ENCODE measurements at regions not wholly inside any gene's neighbourhood (a gene's known extent, or its start where the extent isn't known, plus 50 kb on each side); places are given as distances from the start of the nearest gene placed in this dataset.
A peak's percentile ranks its signal among the peaks of the same experiment; 100 is the strongest.

DNA sequence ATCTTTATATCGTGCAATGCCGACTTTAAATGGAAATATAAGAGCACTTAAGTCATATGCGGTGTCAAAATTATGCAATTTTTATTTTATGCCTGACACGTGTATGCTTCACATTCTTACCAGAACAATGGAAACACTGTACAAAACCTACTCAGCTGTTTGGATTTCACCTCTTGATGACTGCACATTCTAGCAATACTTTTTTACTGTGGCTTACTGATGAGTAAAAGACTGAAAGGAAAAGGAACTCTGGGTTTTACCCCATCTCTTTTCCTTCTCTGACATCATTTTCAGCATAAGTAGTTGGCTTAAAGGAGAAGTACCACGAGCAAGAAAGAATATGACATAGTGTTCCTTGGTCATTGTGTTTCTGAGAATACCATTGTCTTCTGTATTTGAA lies 142.8 kb downstream of the POLR2M start:
- no peak overlapping the region for H3K9ac ChIP-seq
- H4K20me1 ChIP-seq = no peaks in the 10 kb centered on the region
- no peaks in the 10 kb centered on the region for H3K9me3 ChIP-seq (replicated peaks in 1 of 11)
- no peaks in the 10 kb centered on the region for H3K4me1 ChIP-seq
- no peaks in the 10 kb centered on the region for H3K27me3 ChIP-seq
- H3K4me2 ChIP-seq = no peak overlapping the region
- no peak overlapping the region for H3K4me3 ChIP-seq
- TF ChIP-seq Cebpa-rat (IDR thresholded peaks at IDR 0.05) = no peak
- no peak overlapping the region for H3K27ac ChIP-seq
- H3K36me3 ChIP-seq = no peaks in the 10 kb centered on the region

DNA sequence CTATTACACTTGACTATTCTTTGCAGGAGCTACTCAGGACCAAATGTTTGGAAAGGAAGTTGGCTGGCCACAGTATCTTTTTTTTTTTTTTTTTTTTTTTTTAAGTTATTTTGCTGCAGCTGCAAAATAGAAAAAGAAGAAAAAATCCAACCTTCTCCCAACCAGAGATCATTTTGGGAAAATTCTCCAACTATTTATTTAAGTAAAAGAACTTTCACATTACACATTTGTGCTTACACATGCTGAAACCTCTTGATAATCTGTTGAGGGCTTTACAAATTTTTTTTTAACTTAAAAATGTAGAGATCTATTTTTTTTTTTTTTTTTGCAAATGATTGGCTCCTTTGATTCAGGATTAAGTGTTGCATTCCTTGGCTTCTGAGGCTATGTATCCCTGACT lies 148.0 kb downstream of the POLR2M start:
- Histone ChIP-seq H3K27me3 (no peaks in the 10 kb centered on the region), H3K4me3 (no peak overlapping the region), H4K20me1 (no peaks in the 10 kb centered on the region), H3K9me3 (replicated peaks in 1 of 11) (no peaks in the 10 kb centered on the region), H3K4me2 (no peak overlapping the region), H3K36me3 (no peaks in the 10 kb centered on the region), H3K9ac (no peak overlapping the region), H3K4me1 (peaks cover 0 to 4% (median 0%) of the 10 kb centered on the region in 10 experiments; a peak in 1 of 20 replicates), H3K27ac (no peak overlapping the region)
- no peak for TF ChIP-seq Cebpa-rat (IDR thresholded peaks at IDR 0.05)

DNA sequence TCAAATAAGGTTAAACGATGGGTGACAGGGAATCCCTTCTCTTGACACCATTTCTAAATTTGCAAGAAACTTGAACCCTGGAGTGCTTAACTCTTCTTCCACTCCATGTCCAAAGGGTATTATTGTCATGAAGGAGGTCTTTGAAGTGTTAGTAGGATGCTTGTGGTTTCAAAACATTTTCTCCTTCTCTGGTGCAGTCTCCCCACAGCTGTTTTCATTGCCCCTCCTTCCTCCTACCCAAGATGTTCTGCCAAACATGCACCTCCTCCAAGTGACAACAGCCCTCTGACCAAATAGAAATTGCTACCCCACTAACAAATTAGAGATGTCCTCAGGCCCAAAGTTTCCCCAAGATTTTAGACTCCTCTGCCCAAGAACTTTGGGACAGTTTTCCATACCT lies 151.4 kb downstream of the POLR2M start:
- Histone ChIP-seq H3K9ac (no peak overlapping the region), H3K4me1 (peaks cover 0 to 13% (median 2%) of the 10 kb centered on the region in 10 experiments; a peak in 7 of 20 replicates), H3K36me3 (no peaks in the 10 kb centered on the region), H3K9me3 (replicated peaks in 1 of 11) (no peaks in the 10 kb centered on the region), H4K20me1 (no peaks in the 10 kb centered on the region), H3K27me3 (no peaks in the 10 kb centered on the region), H3K27ac (no peak overlapping the region), H3K4me2 (peak overlapping the region in 1 of 11 experiments; percentile 7; a peak in 2 of 22 replicates), H3K4me3 (no peak overlapping the region)
- no peak for TF ChIP-seq Cebpa-rat (IDR thresholded peaks at IDR 0.05)

DNA sequence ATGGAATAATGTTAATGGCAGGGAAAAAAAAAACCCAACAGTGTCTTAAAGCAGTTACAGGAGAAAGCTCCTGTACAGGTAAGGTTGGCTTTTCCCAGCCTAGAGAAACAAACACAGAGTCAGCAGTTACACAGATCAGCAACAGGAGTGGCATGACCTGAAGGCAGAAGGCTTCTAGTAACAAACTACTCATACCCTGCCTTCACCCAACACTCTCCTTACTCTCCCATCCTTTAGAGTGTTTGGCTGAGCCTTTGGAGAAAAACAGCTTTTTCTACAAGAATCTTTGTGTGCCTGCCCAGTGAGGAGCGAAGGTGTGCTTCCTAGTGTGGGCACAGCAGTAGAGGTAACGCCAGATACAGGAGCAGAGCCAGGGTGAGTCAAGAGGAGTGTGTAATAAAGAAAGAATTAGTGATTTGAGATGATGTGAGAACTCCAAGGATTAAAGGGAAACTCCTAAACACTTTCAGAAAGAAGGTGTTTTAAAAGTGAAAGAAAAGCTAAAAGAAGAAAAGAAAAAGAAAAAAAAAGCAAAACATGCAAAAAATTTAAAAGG lies 152.7 kb downstream of the POLR2M start:
- Histone ChIP-seq H3K9ac (no peak overlapping the region), H3K9me3 (replicated peaks in 1 of 11) (no peaks in the 10 kb centered on the region), H3K36me3 (no peaks in the 10 kb centered on the region), H3K4me3 (no peak overlapping the region), H3K4me2 (no peak overlapping the region), H3K27me3 (no peaks in the 10 kb centered on the region), H3K4me1 (peaks cover 0 to 13% (median 2%) of the 10 kb centered on the region in 10 experiments; a peak in 7 of 20 replicates), H4K20me1 (no peaks in the 10 kb centered on the region), H3K27ac (no peak overlapping the region)
- TF ChIP-seq Cebpa-rat (IDR thresholded peaks at IDR 0.05) = no peak

DNA sequence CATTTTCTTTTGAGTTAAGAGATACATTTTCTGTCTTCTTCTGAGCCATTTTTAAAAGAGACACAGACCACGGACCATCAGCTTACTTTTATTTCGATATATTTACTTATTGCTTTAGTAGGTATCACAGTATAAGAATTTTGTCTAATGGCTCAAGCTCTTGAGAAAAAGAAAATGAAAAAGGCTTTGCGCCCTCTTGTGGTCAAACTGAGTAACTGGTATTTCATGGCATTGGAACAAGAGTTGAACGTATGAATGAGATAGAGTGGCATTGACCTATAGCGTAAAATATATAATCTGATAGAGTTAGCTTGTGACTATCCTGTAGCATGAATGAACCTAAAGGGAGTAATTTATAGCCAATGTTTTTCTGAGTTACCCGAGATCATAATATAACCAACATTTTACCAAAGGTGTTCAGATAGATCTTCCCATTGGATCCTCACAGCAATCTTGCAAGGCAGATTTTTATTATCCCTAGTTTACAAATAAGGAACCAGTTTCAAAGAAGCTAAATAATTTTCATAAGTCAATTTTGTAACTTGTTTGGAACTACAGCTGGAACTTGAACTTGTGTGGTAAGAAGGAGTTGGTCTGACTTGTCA lies 154.6 kb downstream of the POLR2M start:
- Histone ChIP-seq H3K27ac (no peak overlapping the region), H3K9me3 (replicated peaks in 1 of 11) (no peaks in the 10 kb centered on the region), H3K4me3 (no peak overlapping the region), H3K4me1 (peaks cover 0 to 13% (median 2%) of the 10 kb centered on the region in 10 experiments; a peak in 7 of 20 replicates), H3K4me2 (no peak overlapping the region), H3K36me3 (no peaks in the 10 kb centered on the region), H3K9ac (no peak overlapping the region), H4K20me1 (no peaks in the 10 kb centered on the region), H3K27me3 (no peaks in the 10 kb centered on the region)
- TF ChIP-seq Cebpa-rat (IDR thresholded peaks at IDR 0.05) = no peak

DNA sequence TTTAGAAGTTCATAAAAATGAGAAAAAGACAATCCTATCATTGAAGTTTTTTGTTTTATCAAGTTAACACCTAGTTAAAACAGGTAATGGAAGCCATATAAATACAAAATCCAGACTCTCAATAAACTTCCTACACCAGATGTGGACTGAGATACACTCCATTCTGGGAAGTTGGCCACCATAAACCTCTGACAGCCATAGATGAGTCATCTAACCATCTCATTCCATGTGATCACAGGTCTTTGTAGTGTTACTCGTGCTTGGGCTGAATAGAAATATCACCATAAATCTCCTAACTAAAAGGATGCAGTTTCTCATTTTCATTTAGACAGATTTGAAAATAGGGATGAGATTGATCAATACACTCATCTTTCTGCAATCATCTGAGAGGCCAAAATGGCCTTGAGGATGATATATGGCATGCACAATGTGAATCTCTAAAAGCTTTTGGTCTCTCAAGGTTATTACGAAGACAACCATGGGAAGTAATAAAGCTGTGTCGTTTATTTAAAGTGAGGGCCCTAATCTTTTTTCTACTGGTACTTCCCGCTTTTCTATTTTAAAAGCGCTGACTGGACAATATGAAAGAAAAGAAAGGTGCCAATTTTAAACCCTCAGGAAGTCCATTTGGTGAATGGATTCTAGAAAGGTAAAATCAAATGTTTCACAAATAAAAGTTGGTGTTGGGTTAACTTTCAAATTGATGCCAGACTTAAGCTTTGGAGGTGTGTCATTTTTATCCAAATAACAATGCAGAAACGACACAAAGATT lies 155.5 kb downstream of the POLR2M start:
- no peak for TF ChIP-seq Cebpa-rat (IDR thresholded peaks at IDR 0.05)
- Histone ChIP-seq H3K4me1 (peaks cover 0 to 13% (median 2%) of the 10 kb centered on the region in 10 experiments; a peak in 7 of 20 replicates), H3K9ac (no peak overlapping the region), H3K27ac (no peak overlapping the region), H3K27me3 (no peaks in the 10 kb centered on the region), H3K9me3 (replicated peaks in 1 of 11) (no peaks in the 10 kb centered on the region), H3K4me2 (peak overlapping the region in 3 of 11 experiments; percentile 32 to 55 (median 49); a peak in 4 of 22 replicates), H3K36me3 (no peaks in the 10 kb centered on the region), H4K20me1 (no peaks in the 10 kb centered on the region), H3K4me3 (no peak overlapping the region)

DNA sequence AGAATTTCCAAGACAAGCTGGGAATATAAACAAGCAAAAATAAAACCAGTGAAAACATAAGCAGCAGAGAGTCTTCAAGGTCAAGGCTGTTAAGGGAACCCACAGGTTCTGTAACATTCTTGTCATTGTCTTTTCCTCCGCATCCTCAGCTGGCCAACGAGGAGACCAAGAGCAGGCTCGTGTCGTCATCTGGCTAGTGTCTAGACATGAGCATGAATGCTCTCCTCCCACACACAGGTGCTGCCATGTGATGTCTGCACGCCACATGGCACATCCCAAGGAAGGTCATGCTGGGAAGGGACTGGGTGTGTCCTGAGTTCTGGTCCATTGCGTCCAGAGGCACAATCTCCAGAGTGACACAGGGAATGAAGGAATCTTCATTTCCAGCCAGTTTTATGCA lies 156.2 kb downstream of the POLR2M start:
- H3K27me3 ChIP-seq = 0 out of 22 replicates have a peak, but pooled peaks cover 0 to 7% (median 0%) of the 10 kb centered on the region in 11 experiments
- no peaks in the 10 kb centered on the region for H4K20me1 ChIP-seq
- H3K9ac ChIP-seq = no peak overlapping the region
- H3K36me3 ChIP-seq = no peaks in the 10 kb centered on the region
- peaks cover 0 to 15% (median 6%) of the 10 kb centered on the region in 10 experiments; a peak in 17 of 20 replicates for H3K4me1 ChIP-seq
- TF ChIP-seq Cebpa-rat (IDR thresholded peaks at IDR 0.05) = no peak
- H3K4me3 ChIP-seq = no peak overlapping the region
- no peaks in the 10 kb centered on the region; a peak in 1 of 22 replicates for H3K9me3 ChIP-seq (replicated peaks in 1 of 11)
- no peak overlapping the region for H3K27ac ChIP-seq
- H3K4me2 ChIP-seq = no peak overlapping the region

DNA sequence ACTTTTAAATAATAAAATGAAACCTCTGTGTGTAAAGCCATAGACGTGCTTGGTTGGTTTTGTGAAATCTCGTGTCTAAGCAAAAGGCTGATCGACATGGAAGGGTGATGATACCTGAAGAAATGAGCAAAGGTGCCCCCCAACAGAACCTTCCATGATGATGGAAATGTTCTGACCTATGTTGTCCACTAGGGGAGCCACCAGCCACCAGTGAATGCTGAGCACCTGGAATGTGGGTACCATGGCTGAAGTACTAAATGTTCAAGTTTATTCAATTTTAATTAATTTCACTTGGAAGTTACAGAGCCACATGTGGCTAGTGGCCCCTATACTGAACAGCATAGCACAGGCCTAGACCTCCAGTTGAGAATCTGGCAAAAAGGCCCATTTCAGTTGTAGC lies 158.8 kb downstream of the POLR2M start:
- Histone ChIP-seq H3K4me1 (peaks cover 0 to 18% (median 10%) of the 10 kb centered on the region in 10 experiments; a peak in 17 of 20 replicates), H3K4me3 (no peak overlapping the region), H3K27me3 (peaks cover 0 to 12% (median 0%) of the 10 kb centered on the region in 11 experiments; a peak in 1 of 22 replicates), H3K4me2 (no peak overlapping the region), H3K36me3 (no peaks in the 10 kb centered on the region), H3K9me3 (replicated peaks in 1 of 11) (peaks cover 0 to 9% (median 5%) of the 10 kb centered on the region in 11 experiments; a peak in 8 of 22 replicates), H3K9ac (no peak overlapping the region), H3K27ac (no peak overlapping the region), H4K20me1 (no peaks in the 10 kb centered on the region)
- TF ChIP-seq Cebpa-rat (IDR thresholded peaks at IDR 0.05) = no peak

DNA sequence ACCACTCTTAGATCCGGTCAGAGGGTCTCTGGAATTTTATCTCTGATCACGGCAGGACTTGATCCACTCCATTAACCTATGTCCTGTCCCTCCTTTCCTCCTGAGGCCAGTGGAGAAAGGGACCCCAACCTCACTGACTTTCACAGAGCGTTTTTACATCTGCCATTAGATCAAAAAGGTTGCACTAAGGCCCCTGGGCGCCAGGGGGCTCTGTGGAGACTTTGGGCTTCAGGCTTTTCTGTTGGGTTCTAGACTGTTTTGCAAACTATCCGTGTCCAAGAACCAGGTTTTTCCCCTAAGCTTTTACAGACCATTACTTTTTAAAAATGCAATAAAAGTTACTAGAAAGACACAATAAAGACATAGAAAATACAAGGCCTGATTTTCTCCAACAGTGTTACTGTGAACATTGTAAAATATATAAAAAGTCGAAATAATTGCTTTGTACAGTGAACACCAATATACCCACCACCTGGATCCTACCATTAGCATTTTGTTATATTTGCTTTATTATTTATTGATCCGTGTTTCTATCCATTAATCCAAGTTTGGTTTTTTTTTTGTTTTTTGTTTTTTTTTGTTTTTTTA lies 159.7 kb downstream of the POLR2M start:
- no peak for TF ChIP-seq Cebpa-rat (IDR thresholded peaks at IDR 0.05)

More for the DNA sequence above, 159.7 kb downstream of the POLR2M start:
- no peak overlapping the region for H3K27ac ChIP-seq
- H3K36me3 ChIP-seq = no peaks in the 10 kb centered on the region
- H3K27me3 ChIP-seq = peaks cover 0 to 12% (median 0%) of the 10 kb centered on the region in 11 experiments; a peak in 1 of 22 replicates
- peaks cover 0 to 17% (median 10%) of the 10 kb centered on the region in 10 experiments; a peak in 17 of 20 replicates for H3K4me1 ChIP-seq
- H3K4me3 ChIP-seq = no peak overlapping the region
- peaks cover 0 to 9% (median 5%) of the 10 kb centered on the region in 11 experiments; a peak in 8 of 22 replicates for H3K9me3 ChIP-seq (replicated peaks in 1 of 11)
- no peak overlapping the region for H3K9ac ChIP-seq
- H4K20me1 ChIP-seq = no peaks in the 10 kb centered on the region
- H3K4me2 ChIP-seq = no peak overlapping the region

Data from BLaER1 treated with 17β-estradiol and CSF1 and Interleukin-3, amounts not matched to agents 10 nM and 100 nM (cell line).